ENCODE measurements at regions not wholly inside any gene's neighbourhood (a gene's known extent, or its start where the extent isn't known, plus 50 kb on each side); places are given as distances from the start of the nearest gene placed in this dataset.

DNA sequence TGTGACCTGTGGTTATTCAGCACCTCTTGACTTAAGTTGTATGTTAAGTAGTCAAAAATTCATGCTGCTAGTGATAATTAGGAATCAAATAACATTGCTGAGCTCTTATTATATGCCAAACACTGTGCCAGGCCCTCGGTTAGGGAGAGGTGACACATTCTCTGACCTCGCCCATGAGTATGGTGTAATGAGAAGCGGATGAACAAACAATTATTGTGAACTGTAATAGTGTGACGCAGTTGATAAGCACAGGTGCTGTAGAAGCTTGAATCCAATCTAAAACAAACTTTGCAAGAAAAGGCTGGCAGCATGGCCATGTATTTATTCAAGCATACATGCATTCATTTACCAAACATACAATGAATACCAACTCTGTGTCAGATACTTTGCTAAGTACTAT is 303.5 kb upstream of the HS3ST1 start (continued):
- no peak for TF ChIP-seq ZNF114 (CRISPR knock-in tag; IDR thresholded peaks at IDR 0.05)
- no peak for TF ChIP-seq STAT1 (IDR thresholded peaks at IDR 0.05; ENCODE audit: unreplicated experiment)
- TF ChIP-seq ZNF331 (CRISPR knock-in tag; IDR thresholded peaks at IDR 0.05; ENCODE audit: low read depth), result no peak
- no peak for TF ChIP-seq NANOG (IDR thresholded peaks at IDR 0.05; ENCODE audit: borderline replicate concordance)
- TF ChIP-seq JUNB (IDR thresholded peaks at IDR 0.05; ENCODE audit: unreplicated experiment), result no peak
- no peak for TF ChIP-seq POLR2AphosphoS5 (IDR thresholded peaks at IDR 0.05; ENCODE audit: low read depth)
- TF ChIP-seq, protein P1, sequence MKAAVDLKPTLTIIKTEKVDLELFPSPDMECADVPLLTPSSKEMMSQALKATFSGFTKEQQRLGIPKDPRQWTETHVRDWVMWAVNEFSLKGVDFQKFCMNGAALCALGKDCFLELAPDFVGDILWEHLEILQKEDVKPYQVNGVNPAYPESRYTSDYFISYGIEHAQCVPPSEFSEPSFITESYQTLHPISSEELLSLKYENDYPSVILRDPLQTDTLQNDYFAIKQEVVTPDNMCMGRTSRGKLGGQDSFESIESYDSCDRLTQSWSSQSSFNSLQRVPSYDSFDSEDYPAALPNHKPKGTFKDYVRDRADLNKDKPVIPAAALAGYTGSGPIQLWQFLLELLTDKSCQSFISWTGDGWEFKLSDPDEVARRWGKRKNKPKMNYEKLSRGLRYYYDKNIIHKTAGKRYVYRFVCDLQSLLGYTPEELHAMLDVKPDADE (IDR thresholded peaks at IDR 0.05), result no peak
- no peak for TF ChIP-seq CREB1 (CRISPR knock-in tag; IDR thresholded peaks at IDR 0.05; ENCODE audit: low read depth)
- TF ChIP-seq EZH2 (IDR thresholded peaks at IDR 0.05; ENCODE audit: low read depth, unreplicated experiment), result no peak

DNA sequence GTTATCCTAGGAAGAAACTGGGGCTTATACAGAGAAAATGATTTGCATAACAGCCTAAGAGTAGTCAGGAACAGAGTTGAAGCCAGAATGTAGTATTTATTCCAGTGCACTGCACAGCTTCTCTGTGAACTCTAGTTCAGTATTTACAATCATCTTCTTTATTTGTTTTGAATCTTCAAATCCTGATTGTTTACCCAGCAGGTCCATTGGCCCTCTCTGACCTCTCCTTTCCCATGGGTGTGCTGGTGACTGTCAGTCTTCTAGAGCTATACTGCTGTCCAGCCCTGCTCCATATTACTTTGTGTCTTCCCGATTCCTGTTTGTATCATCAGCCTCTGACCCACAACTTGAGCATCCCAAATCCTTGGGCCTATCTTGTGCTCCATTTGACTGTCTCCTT is 301.9 kb upstream of the HS3ST1 start:
- H2AFZ ChIP-seq, result no peak overlapping the region
- ATAC-seq (no peak), DNase-seq (ENCODE audit: low spot score) (no peak)
- no peaks in the 10 kb centered on the region for H3F3A ChIP-seq (replicated peaks; ENCODE audit: low read depth)
- Mint-ChIP-seq H3K4me3 (no peak overlapping the region), H3K27ac (no peak overlapping the region), H3K4me1 (no peaks in the 10 kb centered on the region), H3K9me3 (no peaks in the 10 kb centered on the region), H3K36me3 (ENCODE audit: low read depth) (no peaks in the 10 kb centered on the region), H3K27me3 (ENCODE audit: insufficient read depth, low read depth, poor library complexity) (no peaks in the 10 kb centered on the region)
- H3K9me2 ChIP-seq (ENCODE audit: insufficient read depth), result no peaks in the 10 kb centered on the region
- no peaks in the 10 kb centered on the region for H3K79me2 ChIP-seq (replicated peaks; ENCODE audit: insufficient read depth)
- H3K4me3 ChIP-seq, result no peak overlapping the region
- no peaks in the 10 kb centered on the region for H4K20me1 ChIP-seq (replicated peaks; ENCODE audit: insufficient read depth)
- H3K27me3 ChIP-seq (ENCODE audit: insufficient read depth), result no peaks in the 10 kb centered on the region
- no peaks in the 10 kb centered on the region for H3K4me1 ChIP-seq (ENCODE audit: insufficient read depth)
- H3K4me2 ChIP-seq, result no peak overlapping the region
- no peaks in the 10 kb centered on the region for H3K36me3 ChIP-seq (ENCODE audit: insufficient read depth)
- H3K27ac ChIP-seq (ENCODE audit: low read depth), result no peak overlapping the region
- TF ChIP-seq CREB1 (CRISPR knock-in tag; IDR thresholded peaks at IDR 0.05; ENCODE audit: low read depth), result no peak
- TF ChIP-seq, protein P2, sequence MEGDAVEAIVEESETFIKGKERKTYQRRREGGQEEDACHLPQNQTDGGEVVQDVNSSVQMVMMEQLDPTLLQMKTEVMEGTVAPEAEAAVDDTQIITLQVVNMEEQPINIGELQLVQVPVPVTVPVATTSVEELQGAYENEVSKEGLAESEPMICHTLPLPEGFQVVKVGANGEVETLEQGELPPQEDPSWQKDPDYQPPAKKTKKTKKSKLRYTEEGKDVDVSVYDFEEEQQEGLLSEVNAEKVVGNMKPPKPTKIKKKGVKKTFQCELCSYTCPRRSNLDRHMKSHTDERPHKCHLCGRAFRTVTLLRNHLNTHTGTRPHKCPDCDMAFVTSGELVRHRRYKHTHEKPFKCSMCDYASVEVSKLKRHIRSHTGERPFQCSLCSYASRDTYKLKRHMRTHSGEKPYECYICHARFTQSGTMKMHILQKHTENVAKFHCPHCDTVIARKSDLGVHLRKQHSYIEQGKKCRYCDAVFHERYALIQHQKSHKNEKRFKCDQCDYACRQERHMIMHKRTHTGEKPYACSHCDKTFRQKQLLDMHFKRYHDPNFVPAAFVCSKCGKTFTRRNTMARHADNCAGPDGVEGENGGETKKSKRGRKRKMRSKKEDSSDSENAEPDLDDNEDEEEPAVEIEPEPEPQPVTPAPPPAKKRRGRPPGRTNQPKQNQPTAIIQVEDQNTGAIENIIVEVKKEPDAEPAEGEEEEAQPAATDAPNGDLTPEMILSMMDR (conservative IDR thresholded peaks at IDR 0.05; ENCODE audit: low read depth in 2 of 2), result no peak
- TF ChIP-seq, protein P3, sequence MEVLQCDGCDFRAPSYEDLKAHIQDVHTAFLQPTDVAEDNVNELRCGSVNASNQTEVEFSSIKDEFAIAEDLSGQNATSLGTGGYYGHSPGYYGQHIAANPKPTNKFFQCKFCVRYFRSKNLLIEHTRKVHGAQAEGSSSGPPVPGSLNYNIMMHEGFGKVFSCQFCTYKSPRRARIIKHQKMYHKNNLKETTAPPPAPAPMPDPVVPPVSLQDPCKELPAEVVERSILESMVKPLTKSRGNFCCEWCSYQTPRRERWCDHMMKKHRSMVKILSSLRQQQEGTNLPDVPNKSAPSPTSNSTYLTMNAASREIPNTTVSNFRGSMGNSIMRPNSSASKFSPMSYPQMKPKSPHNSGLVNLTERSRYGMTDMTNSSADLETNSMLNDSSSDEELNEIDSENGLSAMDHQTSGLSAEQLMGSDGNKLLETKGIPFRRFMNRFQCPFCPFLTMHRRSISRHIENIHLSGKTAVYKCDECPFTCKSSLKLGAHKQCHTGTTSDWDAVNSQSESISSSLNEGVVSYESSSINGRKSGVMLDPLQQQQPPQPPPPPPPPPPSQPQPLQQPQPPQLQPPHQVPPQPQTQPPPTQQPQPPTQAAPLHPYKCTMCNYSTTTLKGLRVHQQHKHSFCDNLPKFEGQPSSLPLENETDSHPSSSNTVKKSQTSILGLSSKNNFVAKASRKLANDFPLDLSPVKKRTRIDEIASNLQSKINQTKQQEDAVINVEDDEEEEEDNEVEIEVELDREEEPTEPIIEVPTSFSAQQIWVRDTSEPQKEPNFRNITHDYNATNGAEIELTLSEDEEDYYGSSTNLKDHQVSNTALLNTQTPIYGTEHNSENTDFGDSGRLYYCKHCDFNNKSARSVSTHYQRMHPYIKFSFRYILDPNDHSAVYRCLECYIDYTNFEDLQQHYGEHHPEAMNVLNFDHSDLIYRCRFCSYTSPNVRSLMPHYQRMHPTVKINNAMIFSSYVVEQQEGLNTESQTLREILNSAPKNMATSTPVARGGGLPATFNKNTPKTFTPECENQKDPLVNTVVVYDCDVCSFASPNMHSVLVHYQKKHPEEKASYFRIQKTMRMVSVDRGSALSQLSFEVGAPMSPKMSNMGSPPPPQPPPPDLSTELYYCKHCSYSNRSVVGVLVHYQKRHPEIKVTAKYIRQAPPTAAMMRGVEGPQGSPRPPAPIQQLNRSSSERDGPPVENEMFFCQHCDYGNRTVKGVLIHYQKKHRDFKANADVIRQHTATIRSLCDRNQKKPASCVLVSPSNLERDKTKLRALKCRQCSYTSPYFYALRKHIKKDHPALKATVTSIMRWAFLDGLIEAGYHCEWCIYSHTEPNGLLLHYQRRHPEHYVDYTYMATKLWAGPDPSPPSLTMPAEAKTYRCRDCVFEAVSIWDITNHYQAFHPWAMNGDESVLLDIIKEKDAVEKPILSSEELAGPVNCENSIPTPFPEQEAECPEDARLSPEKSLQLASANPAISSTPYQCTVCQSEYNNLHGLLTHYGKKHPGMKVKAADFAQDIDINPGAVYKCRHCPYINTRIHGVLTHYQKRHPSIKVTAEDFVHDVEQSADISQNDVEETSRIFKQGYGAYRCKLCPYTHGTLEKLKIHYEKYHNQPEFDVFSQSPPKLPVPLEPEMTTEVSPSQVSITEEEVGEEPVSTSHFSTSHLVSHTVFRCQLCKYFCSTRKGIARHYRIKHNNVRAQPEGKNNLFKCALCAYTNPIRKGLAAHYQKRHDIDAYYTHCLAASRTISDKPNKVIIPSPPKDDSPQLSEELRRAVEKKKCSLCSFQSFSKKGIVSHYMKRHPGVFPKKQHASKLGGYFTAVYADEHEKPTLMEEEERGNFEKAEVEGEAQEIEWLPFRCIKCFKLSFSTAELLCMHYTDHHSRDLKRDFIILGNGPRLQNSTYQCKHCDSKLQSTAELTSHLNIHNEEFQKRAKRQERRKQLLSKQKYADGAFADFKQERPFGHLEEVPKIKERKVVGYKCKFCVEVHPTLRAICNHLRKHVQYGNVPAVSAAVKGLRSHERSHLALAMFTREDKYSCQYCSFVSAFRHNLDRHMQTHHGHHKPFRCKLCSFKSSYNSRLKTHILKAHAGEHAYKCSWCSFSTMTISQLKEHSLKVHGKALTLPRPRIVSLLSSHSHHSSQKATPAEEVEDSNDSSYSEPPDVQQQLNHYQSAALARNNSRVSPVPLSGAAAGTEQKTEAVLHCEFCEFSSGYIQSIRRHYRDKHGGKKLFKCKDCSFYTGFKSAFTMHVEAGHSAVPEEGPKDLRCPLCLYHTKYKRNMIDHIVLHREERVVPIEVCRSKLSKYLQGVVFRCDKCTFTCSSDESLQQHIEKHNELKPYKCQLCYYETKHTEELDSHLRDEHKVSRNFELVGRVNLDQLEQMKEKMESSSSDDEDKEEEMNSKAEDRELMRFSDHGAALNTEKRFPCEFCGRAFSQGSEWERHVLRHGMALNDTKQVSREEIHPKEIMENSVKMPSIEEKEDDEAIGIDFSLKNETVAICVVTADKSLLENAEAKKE (CRISPR knock-in tag; IDR thresholded peaks at IDR 0.05), result no peak
- no peak for TF ChIP-seq JUNB (IDR thresholded peaks at IDR 0.05; ENCODE audit: unreplicated experiment)
- TF ChIP-seq EZH2 (IDR thresholded peaks at IDR 0.05; ENCODE audit: low read depth, unreplicated experiment), result no peak
- TF ChIP-seq, protein P1 (IDR thresholded peaks at IDR 0.05), result no peak
- TF ChIP-seq, protein P4, sequence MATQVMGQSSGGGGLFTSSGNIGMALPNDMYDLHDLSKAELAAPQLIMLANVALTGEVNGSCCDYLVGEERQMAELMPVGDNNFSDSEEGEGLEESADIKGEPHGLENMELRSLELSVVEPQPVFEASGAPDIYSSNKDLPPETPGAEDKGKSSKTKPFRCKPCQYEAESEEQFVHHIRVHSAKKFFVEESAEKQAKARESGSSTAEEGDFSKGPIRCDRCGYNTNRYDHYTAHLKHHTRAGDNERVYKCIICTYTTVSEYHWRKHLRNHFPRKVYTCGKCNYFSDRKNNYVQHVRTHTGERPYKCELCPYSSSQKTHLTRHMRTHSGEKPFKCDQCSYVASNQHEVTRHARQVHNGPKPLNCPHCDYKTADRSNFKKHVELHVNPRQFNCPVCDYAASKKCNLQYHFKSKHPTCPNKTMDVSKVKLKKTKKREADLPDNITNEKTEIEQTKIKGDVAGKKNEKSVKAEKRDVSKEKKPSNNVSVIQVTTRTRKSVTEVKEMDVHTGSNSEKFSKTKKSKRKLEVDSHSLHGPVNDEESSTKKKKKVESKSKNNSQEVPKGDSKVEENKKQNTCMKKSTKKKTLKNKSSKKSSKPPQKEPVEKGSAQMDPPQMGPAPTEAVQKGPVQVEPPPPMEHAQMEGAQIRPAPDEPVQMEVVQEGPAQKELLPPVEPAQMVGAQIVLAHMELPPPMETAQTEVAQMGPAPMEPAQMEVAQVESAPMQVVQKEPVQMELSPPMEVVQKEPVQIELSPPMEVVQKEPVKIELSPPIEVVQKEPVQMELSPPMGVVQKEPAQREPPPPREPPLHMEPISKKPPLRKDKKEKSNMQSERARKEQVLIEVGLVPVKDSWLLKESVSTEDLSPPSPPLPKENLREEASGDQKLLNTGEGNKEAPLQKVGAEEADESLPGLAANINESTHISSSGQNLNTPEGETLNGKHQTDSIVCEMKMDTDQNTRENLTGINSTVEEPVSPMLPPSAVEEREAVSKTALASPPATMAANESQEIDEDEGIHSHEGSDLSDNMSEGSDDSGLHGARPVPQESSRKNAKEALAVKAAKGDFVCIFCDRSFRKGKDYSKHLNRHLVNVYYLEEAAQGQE (IDR thresholded peaks at IDR 0.05; ENCODE audit: unreplicated experiment), result no peak
- no peak for TF ChIP-seq ZNF331 (CRISPR knock-in tag; IDR thresholded peaks at IDR 0.05; ENCODE audit: low read depth)
